ENCODE measurements at regions not wholly inside any gene's neighbourhood (a gene's known extent, or its start where the extent isn't known, plus 50 kb on each side); places are given as distances from the start of the nearest gene placed in this dataset.

GRCh38 chrX:3448563-3448962 lies 102.1 kb upstream of the MXRA5 start:
- peak overlapping the region in 9 of 12 donors; percentile 22 to 69 (median 40) for H3K27ac ChIP-seq
- peaks cover 0 to 43% (median 1%) of the 10 kb centered on the region in 12 donors for H3K4me1 ChIP-seq
- no peaks in the 10 kb centered on the region for H3K9me3 ChIP-seq
- H3K4me3 ChIP-seq, result no peak overlapping the region
- H3K27me3 ChIP-seq, result no peaks in the 10 kb centered on the region
- TF ChIP-seq POLR2A (IDR thresholded peaks at IDR 0.05), result no peak
- no peak for TF ChIP-seq CTCF (IDR thresholded peaks at IDR 0.05)
- no peaks in the 10 kb centered on the region for H3K36me3 ChIP-seq
- ATAC-seq (peak in 1 of 4 donors; percentile 80), DNase-seq (no peak)
- intact Hi-C loops (cut with DNase I), result loop anchor here in 1 of 10 donors (10.0 kb wide), 1 partner anchor 104 kb away; the partner anchor contains the start of gene MXRA5
- 55 to 69% (median 56%) methylated on average over 4 of the region's 4 CpGs for WGBS, 4 donors

GRCh38 chrX:3445806-3446490 lies 99.5 kb upstream of the MXRA5 start:
- Histone ChIP-seq H3K36me3 (no peaks in the 10 kb centered on the region), H3K9me3 (no peaks in the 10 kb centered on the region), H3K27me3 (no peaks in the 10 kb centered on the region), H3K4me3 (no peak overlapping the region), H3K4me1 (peaks cover 0 to 47% (median 1%) of the 10 kb centered on the region in 12 donors), H3K27ac (no peak overlapping the region)
- no peak for TF ChIP-seq POLR2A (IDR thresholded peaks at IDR 0.05)
- no peak for TF ChIP-seq CTCF (IDR thresholded peaks at IDR 0.05)
- 81 to 93% (median 86%) methylated on average over 4 of the region's 4 CpGs for WGBS, 4 donors
- DNase-seq, result no peak
- ATAC-seq, result no peak
- intact Hi-C loops (cut with DNase I), result loop anchor here in 1 of 10 donors (10.0 kb wide), 1 partner anchor 101 kb away; the partner anchor contains the start of gene MXRA5

GRCh38 chrX:3443184-3443583 lies 96.7 kb upstream of the MXRA5 start:
- ATAC-seq, result peak in 3 of 4 donors; percentile 36 to 70 (median 44)

More at GRCh38 chrX:3443184-3443583, 96.7 kb upstream of the MXRA5 start:
- H3K36me3 ChIP-seq, result no peaks in the 10 kb centered on the region
- WGBS, 4 donors, result 30 to 36% (median 33%) methylated on average over 4 of the region's 4 CpGs
- intact Hi-C loops (cut with DNase I), result loop anchor here in 1 of 10 donors (10.0 kb wide), 1 partner anchor 98 kb away; the partner anchor contains the start of gene MXRA5
- peak in 2 of 5 donors; percentile 29 to 33 for DNase-seq
- no peaks in the 10 kb centered on the region for H3K27me3 ChIP-seq
- H3K4me3 ChIP-seq, result no peak overlapping the region
- peak overlapping the region in 3 of 12 donors; percentile 5 to 39 (median 19) for H3K27ac ChIP-seq
- no peaks in the 10 kb centered on the region for H3K9me3 ChIP-seq
- TF ChIP-seq CTCF (IDR thresholded peaks at IDR 0.05) (no peak), POLR2A (IDR thresholded peaks at IDR 0.05) (no peak)
- peaks cover 0 to 24% (median 0%) of the 10 kb centered on the region in 12 donors for H3K4me1 ChIP-seq

Measured in heart left ventricle (tissue), 16 donors.